PC-3 (cell line): ENCODE measurements at regions not wholly inside any gene's neighbourhood (a gene's known extent, or its start where the extent isn't known, plus 50 kb on each side); places are given as distances from the start of the nearest gene placed in this dataset.

Experiments used
- CTCF ChIP-seq: fragments of 300-600 bp; sonication (generic); conservative IDR thresholded peaks from 2 replicates; pipeline ENCODE4 v1.5.1; 2017; ENCODE audit warnings: antibody characterized with exemption, low read depth, mild to moderate bottlenecking, low read length
- EZH2 ChIP-seq: fragments of 300-600 bp; sonication (generic); IDR thresholded peaks from one replicate; pipeline ENCODE4 v1.6.1; 2017; ENCODE audit warnings: antibody characterized with exemption, mild to moderate bottlenecking, low read length; ENCODE audit not compliant: unreplicated experiment

DNA sequence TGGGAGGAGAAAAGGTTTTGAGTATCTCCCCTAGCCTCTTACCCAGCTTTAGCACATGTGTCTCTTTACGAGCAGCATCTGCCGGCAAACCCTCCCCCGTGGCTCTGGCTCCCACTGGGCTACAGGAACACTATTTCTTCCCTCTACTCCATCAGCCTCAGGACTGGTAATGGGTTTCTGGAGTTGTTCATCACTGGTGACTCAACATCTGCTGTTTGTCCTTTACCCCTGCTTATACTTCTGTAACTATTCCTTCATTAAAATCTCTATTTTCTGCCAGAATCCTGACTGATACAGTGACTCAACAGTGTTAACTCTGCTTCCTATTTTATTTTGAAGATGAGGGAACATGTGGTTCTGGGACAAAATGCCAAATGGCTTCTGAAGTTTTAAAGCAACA lies 437.3 kb upstream of the HTR2A start:
- TF ChIP-seq CTCF = no peak
- no peak for TF ChIP-seq EZH2
